EL (cell line): ENCODE measurements at regions not wholly inside any gene's neighbourhood (a gene's known extent, or its start where the extent isn't known, plus 50 kb on each side); places are given as distances from the start of the nearest gene placed in this dataset.

Source experiments
- DNase-seq: peaks from one replicate; pipeline ENCODE4 v3.0.0-alpha.2; 2016

GRCh38 chr12:114996382-114996781 lies 312.4 kb upstream of the TBX3 start:
- no peak for DNase-seq

GRCh38 chr12:114995891-114996290 lies 311.9 kb upstream of the TBX3 start:
- DNase-seq = peak; percentile 23

- no peak for DNase-seq
These were observed 309.2 kb upstream of the TBX3 start for GRCh38 chr12:114993165-114993564.

GRCh38 chr12:114992443-114992842 lies 308.5 kb upstream of the TBX3 start:
- DNase-seq = peak; percentile 5

- no peak for DNase-seq
These were observed 306.4 kb upstream of the TBX3 start for GRCh38 chr12:114990381-114990780.

GRCh38 chr12:114986849-114987248 lies 302.9 kb upstream of the TBX3 start:
- no peak for DNase-seq

GRCh38 chr12:114986178-114986714 lies 302.3 kb upstream of the TBX3 start:
- DNase-seq = no peak

GRCh38 chr12:114984634-114985061 lies 300.7 kb upstream of the TBX3 start:
- no peak for DNase-seq

GRCh38 chr12:114982760-114983159 lies 298.8 kb upstream of the TBX3 start:
- no peak for DNase-seq

GRCh38 chr12:114981036-114981435 lies 297.1 kb upstream of the TBX3 start:
- DNase-seq = no peak

GRCh38 chr12:114976959-114977358 lies 293.0 kb upstream of the TBX3 start:
- peak; percentile 71 for DNase-seq

- peak; percentile 38 for DNase-seq
These were observed 292.4 kb upstream of the TBX3 start for GRCh38 chr12:114976372-114976771.

GRCh38 chr12:114975640-114976310 lies 291.8 kb upstream of the TBX3 start:
- no peak for DNase-seq

GRCh38 chr12:114974826-114975639 lies 291.1 kb upstream of the TBX3 start:
- DNase-seq = no peak

- no peak for DNase-seq
These were observed 290.4 kb upstream of the TBX3 start for GRCh38 chr12:114974333-114974732.

- no peak for DNase-seq
These were observed 284.8 kb upstream of the TBX3 start for GRCh38 chr12:114968727-114969126.

- no peak for DNase-seq
These were observed 283.2 kb upstream of the TBX3 start for GRCh38 chr12:114967151-114967550.

GRCh38 chr12:114964841-114965240 lies 280.9 kb upstream of the TBX3 start:
- no peak for DNase-seq

- DNase-seq = no peak
These were observed 279.9 kb upstream of the TBX3 start for GRCh38 chr12:114963846-114964245.

- no peak for DNase-seq
These were observed 277.5 kb upstream of the TBX3 start for GRCh38 chr12:114961491-114961890.

GRCh38 chr12:114958538-114958937 lies 274.6 kb upstream of the TBX3 start:
- DNase-seq = no peak

- DNase-seq = no peak
These were observed 273.2 kb upstream of the TBX3 start for GRCh38 chr12:114957225-114957624.

GRCh38 chr12:114955414-114956014 lies 271.5 kb upstream of the TBX3 start:
- DNase-seq = peak; percentile 25
